ENCODE measurements at regions not wholly inside any gene's neighbourhood (a gene's known extent, or its start where the extent isn't known, plus 50 kb on each side); places are given as distances from the start of the nearest gene placed in this dataset.

- TF ChIP-seq, protein P1, sequence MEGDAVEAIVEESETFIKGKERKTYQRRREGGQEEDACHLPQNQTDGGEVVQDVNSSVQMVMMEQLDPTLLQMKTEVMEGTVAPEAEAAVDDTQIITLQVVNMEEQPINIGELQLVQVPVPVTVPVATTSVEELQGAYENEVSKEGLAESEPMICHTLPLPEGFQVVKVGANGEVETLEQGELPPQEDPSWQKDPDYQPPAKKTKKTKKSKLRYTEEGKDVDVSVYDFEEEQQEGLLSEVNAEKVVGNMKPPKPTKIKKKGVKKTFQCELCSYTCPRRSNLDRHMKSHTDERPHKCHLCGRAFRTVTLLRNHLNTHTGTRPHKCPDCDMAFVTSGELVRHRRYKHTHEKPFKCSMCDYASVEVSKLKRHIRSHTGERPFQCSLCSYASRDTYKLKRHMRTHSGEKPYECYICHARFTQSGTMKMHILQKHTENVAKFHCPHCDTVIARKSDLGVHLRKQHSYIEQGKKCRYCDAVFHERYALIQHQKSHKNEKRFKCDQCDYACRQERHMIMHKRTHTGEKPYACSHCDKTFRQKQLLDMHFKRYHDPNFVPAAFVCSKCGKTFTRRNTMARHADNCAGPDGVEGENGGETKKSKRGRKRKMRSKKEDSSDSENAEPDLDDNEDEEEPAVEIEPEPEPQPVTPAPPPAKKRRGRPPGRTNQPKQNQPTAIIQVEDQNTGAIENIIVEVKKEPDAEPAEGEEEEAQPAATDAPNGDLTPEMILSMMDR (IDR thresholded peaks at IDR 0.05; ENCODE audit: insufficient read depth, low read depth, low read length) = no peak
- no peak for TF ChIP-seq EZH2 (IDR thresholded peaks at IDR 0.05; ENCODE audit: insufficient read depth, low read length)
Measured at GRCh38 chr10:3986493-3987142, 201.6 kb upstream of the KLF6 start.
